ENCODE measurements at regions not wholly inside any gene's neighbourhood (a gene's known extent, or its start where the extent isn't known, plus 50 kb on each side); places are given as distances from the start of the nearest gene placed in this dataset.

DNA sequence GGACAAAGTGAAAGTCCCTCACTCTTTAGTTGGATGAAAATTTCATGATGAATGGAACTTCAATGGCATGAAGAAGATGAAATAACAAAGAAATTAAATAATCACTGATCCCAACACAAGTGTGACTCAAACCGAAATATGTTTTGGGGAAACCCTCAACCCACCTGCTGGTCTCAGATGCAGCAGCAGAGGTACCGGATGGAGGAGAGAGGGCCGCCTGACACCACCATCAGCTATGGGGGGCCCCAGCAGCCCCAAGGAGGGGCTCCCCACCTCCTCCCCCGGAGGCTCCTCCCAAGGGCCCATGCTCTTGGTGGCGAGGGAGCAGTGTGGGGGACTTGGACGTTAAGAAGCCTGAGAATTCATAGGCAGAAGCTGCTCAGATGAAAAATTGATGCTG, 137.2 kb upstream of the ADARB2 start:
- no peaks in the 10 kb centered on the region for H3K36me3 ChIP-seq
- H3K9me3 ChIP-seq = no peaks in the 10 kb centered on the region
- H3K27me3 ChIP-seq = no peaks in the 10 kb centered on the region
- 74% methylated on average over 6 of the region's 6 CpGs for WGBS
- no peaks in the 10 kb centered on the region for H3K4me1 ChIP-seq
- no peak for TF ChIP-seq CTCF (IDR thresholded peaks at IDR 0.05)
- TF ChIP-seq EP300 (IDR thresholded peaks at IDR 0.05) = no peak
- no peak for TF ChIP-seq POLR2AphosphoS5 (IDR thresholded peaks at IDR 0.05)
- no peak for TF ChIP-seq POLR2A (IDR thresholded peaks at IDR 0.05)
- H3K27ac ChIP-seq = no peak overlapping the region
- DNase-seq (ENCODE audit: low spot score in 2 of 2) = no peak
- no peak overlapping the region for H3K4me3 ChIP-seq

DNA sequence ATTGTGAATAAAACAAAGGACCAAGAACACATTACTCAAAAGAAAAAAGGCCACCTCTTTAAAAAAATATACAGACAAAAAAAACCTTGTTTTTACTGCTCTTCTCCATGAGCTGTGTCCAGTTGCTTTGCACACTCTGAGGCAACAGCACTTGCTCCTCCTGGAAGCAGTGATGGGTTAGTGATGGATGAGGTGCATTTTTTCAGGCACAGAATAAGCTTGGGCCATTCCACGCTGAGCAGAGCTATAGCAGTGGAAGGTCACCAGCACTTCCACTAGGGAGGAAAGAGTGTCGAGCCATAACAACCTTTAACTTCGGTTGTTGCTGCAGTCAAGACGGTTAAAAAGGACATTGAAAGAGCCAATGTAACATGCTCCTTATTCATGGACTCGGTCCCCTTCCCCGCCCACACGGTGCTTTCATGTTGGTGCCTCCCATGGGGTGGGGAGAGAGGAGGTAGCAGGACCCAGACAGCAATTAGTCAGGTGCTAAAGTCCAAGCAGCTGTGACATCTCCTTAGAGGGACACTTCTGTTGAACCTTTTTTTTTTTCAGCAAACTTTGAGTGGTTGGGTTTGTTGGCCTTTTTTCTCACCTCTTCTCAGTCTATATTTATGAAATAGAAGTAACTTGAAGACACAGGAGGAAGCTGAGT, 136.5 kb upstream of the ADARB2 start:
- no peak overlapping the region for H3K27ac ChIP-seq
- 84% methylated on average over 7 of the region's 7 CpGs for WGBS
- H3K4me3 ChIP-seq = no peak overlapping the region
- TF ChIP-seq POLR2A (IDR thresholded peaks at IDR 0.05) = no peak
- TF ChIP-seq POLR2AphosphoS5 (IDR thresholded peaks at IDR 0.05) = no peak
- TF ChIP-seq EP300 (IDR thresholded peaks at IDR 0.05) = no peak
- no peak for TF ChIP-seq CTCF (IDR thresholded peaks at IDR 0.05)
- no peaks in the 10 kb centered on the region for H3K9me3 ChIP-seq
- H3K4me1 ChIP-seq = no peaks in the 10 kb centered on the region
- DNase-seq (ENCODE audit: low spot score in 2 of 2) = no peak
- H3K36me3 ChIP-seq = no peaks in the 10 kb centered on the region
- no peaks in the 10 kb centered on the region for H3K27me3 ChIP-seq

DNA sequence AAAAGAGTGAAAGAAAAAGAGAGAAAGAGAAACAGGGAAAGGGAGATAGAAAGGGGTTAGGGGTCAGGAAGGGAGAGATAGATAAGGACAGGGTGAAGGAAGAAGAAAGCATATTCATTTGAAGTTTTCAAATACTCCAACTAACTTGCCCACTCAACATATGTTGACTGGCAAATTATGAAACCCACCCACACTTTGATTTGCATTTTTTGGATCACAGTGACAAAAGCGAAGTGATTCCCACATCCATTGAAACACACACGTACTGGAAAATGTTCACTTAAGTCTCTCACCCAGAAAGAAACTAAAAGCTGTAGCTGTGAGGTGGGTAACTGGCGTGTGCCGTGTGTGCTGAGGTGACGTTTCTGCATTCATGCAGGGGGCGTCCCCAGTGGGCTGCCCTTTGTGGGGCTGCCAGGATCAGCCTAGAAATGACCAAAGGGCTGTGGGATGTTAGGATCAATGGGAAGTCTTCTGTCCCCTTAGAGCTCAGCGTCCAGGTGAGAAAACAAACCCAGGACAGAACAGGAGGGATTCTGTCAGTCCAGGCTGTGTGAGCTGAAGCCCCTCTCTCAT, 134.9 kb upstream of the ADARB2 start:
- no peak for TF ChIP-seq POLR2AphosphoS5 (IDR thresholded peaks at IDR 0.05)
- TF ChIP-seq EP300 (IDR thresholded peaks at IDR 0.05) = no peak
- TF ChIP-seq CTCF (IDR thresholded peaks at IDR 0.05) = no peak
- no peak for TF ChIP-seq POLR2A (IDR thresholded peaks at IDR 0.05)
- 76% methylated on average over 7 of the region's 7 CpGs for WGBS
- no peak overlapping the region for H3K27ac ChIP-seq
- no peaks in the 10 kb centered on the region for H3K4me1 ChIP-seq
- H3K9me3 ChIP-seq = no peaks in the 10 kb centered on the region
- H3K36me3 ChIP-seq = no peaks in the 10 kb centered on the region
- H3K27me3 ChIP-seq = no peaks in the 10 kb centered on the region
- DNase-seq (ENCODE audit: low spot score in 2 of 2) = no peak
- H3K4me3 ChIP-seq = no peak overlapping the region

DNA sequence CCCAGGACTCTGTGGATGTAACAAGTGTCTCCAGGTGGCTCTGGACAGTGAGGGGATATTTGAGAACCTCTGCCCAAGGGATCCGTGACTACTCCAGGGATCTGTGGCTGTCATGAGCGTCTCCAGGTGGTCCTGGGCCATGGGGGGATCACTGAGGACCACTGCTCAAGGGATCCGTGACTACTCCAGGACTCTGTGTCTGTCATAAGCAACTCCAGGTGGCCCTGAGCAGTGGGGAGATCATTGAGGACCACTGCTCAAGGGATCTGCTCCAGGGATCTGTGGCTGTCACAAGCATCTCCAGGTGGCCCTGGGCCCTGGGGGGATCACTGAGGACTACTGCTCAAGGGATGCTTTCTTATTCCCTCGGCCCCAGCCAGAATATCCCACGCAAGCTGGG, 133.2 kb upstream of the ADARB2 start:
- DNase-seq (ENCODE audit: low spot score in 2 of 2) = no peak
- Histone ChIP-seq H3K27me3 (no peaks in the 10 kb centered on the region), H3K4me1 (no peaks in the 10 kb centered on the region), H3K36me3 (no peaks in the 10 kb centered on the region), H3K4me3 (no peak overlapping the region), H3K9me3 (no peaks in the 10 kb centered on the region), H3K27ac (no peak overlapping the region)
- TF ChIP-seq CTCF (IDR thresholded peaks at IDR 0.05) = no peak
- no peak for TF ChIP-seq POLR2A (IDR thresholded peaks at IDR 0.05)
- no peak for TF ChIP-seq POLR2AphosphoS5 (IDR thresholded peaks at IDR 0.05)
- no peak for TF ChIP-seq EP300 (IDR thresholded peaks at IDR 0.05)
- 74% methylated on average over 5 of the region's 5 CpGs for WGBS

DNA sequence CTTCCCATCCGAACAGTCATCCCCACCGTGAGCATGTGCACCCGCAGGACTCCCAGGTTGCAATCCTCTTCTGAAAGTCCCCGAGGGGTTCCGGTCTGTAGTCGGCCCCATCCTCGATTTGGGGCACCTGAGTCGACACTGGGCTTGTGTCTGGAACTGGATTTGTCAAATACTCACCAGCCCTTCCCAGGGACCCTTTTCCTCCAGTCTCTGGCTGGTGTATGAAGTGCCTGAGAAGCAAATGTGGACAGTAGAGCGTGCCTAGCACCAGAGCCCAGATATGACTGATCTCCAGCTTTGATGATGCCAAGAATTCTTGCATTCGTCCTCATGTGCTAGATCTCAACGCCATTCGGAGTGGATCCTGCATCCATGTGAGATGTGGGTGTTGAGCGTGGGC, 132.5 kb upstream of the ADARB2 start:
- H3K27ac ChIP-seq = no peak overlapping the region
- DNase-seq (ENCODE audit: low spot score in 2 of 2) = no peak
- no peaks in the 10 kb centered on the region for H3K4me1 ChIP-seq
- H3K27me3 ChIP-seq = no peaks in the 10 kb centered on the region
- no peaks in the 10 kb centered on the region for H3K36me3 ChIP-seq
- no peak overlapping the region for H3K4me3 ChIP-seq
- WGBS = 93% methylated on average over 3 of the region's 13 CpGs
- TF ChIP-seq POLR2A (IDR thresholded peaks at IDR 0.05) (no peak), EP300 (IDR thresholded peaks at IDR 0.05) (no peak), CTCF (IDR thresholded peaks at IDR 0.05) (no peak), POLR2AphosphoS5 (IDR thresholded peaks at IDR 0.05) (no peak)
- peaks cover under 1% of the 10 kb centered on the region for H3K9me3 ChIP-seq

Data from suprapubic skin (tissue), 4 donors.